ENCODE measurements at regions not wholly inside any gene's neighbourhood (a gene's known extent, or its start where the extent isn't known, plus 50 kb on each side); places are given as distances from the start of the nearest gene placed in this dataset.
"Not testable (repeated sequence)": the region's sequence is repeated elsewhere in the genome, so short reads cannot be mapped to it uniquely, and the experiment has no call there.

DNA sequence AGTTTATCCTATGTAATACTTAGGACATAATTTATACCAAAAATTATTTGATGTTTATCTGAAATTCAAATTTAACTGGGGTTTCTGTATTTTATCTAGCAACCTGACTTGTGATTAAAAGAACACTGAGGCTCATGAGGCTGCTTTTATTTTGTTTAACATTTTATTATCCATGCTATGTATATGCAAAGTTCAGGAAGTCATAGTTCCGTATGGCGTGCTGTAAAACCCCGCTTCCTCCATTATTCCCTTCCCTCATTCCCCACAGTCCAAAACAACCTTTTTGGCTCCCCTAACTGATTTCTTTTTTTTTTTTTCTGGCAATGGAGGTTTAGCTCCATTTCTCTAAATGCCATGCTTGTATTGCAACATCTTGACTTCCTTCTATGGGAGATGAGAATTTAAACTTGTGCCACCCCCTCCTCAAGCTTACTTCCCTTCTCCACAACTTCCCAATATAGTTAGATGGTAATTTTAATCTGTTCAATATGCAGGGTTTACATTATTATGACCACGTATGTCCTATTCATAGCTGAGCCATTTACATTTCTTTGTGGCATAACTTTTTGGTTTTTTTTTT is 138.0 kb upstream of the DNAH14 start:
- DNase-seq, result no peak

DNA sequence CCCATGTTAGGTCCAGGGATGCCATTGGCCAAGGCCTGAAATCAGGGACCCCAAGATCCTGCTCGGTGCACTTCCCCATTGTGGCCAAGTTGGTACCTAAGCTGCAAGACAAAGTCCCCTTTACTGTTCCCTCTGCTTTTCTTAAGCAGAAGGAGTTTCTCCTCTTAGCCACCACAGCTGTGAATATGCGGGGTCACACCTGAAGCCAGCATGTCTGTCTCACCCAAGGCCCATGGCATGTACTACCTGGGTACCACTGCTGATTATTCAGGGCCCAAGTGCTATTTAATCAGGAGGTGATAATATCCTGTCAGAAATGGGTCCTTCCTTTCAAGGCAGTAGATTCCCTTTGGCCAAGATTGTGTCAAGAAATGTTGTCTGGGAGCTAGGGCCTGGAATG is 133.9 kb upstream of the DNAH14 start:
- DNase-seq, result no peak

- DNase-seq, result no peak
Measured at GRCh38 chr1:224799083-224799482, 130.4 kb upstream of the DNAH14 start.

GRCh38 chr1:224800486-224801119 is 128.9 kb upstream of the DNAH14 start:
- DNase-seq, result no peak

GRCh38 chr1:224801844-224802490 is 127.5 kb upstream of the DNAH14 start:
- no peak for DNase-seq

DNA sequence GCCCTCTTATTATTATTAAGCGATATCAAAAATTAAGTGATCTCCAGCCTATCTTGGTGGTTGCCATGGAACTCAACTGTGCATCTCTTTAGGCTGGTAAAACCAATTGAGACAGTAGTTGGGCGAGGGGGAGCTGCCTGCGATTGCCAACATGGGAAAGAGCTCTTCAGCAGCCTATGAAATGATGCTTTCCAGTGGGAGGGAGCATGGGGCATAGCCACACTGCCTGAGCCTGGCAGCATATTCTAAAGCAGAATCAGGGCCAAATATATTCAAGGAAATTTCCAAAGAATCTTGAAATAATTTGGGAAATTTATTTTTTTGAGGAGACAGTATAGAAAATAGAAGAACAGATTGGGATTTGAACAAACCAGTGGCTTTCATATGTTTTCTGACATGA is 126.9 kb upstream of the DNAH14 start:
- no peak for DNase-seq

GRCh38 chr1:224804220-224804619 is 125.3 kb upstream of the DNAH14 start:
- no peak for DNase-seq

DNA sequence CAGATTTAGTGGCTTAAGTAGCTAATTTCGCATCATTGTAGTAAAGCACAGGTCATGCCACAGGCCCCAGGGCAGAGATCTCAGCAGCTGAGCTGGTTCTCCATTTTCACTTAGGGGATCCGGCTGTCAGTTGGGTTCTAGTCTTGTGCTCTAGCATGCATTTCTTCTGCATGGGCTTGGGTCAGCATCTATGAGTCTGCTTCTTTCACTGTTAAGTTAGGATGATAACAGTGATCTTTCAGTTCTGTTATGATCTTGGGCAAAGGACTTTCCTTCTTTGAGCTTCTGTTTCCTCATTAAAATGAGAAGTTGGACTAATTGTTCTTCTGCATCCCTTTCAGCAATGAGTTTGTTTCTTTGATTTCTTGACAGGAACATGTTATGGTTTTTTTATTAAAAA is 123.6 kb upstream of the DNAH14 start:
- no peak for DNase-seq

DNA sequence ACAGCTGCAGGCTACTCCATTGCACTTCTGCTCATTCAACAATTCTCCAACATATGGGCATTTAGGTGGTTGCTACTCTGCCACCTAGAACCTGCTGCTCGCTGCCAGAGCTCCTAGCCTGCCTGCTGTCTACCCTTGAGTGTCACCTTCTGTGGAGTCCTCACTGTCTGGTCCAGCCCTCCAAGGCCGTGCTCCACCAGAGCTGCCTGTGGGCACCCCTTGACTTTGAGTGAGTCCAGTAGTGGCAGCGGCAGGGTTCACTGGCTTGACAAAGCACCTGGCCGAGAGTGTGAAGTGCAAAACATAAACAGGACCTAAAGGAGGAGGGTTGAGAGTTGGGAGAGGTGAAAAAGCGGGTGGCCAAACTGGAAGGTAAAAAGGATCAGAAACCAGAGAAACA is 120.3 kb upstream of the DNAH14 start:
- no peak for DNase-seq

DNA sequence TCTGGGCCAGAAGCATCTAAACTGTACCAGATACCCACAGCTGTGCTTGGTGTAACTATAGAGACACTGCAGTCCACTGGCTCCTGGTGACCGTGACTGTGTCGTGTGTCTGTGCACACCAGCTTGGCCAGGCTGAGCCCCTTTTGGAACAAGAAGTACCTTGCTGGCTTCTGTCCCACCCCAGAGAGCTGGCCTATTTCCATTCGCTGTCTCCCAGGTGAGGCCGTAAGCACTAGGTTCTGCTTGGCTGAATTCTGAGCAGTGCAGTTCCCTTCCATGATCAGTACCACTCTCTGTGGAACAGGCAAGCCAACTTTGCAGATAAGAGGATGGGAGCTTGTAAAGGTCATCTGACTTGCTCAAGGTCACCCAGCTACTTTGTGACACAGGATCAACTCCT is 119.9 kb upstream of the DNAH14 start:
- DNase-seq, result no peak

DNA sequence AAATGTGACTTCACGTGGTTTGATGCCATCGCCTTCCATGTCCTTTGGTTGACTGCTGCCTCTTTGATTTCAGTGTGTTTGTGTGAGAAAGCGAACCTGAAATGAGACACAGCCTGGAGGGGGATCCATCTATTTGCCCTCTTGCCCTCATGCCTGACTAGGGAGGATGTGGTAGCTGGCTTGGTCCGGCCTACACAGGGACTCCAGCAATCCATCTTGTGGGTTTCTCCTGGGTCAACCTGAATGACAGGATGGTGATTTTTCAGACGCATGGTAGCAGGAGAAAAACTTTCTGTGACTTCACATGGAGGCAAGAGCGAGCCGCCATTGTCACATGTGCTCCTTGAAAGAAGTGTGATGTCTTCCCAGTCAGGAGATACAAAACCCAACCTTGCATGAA is 117.9 kb upstream of the DNAH14 start:
- DNase-seq, result no peak

DNA sequence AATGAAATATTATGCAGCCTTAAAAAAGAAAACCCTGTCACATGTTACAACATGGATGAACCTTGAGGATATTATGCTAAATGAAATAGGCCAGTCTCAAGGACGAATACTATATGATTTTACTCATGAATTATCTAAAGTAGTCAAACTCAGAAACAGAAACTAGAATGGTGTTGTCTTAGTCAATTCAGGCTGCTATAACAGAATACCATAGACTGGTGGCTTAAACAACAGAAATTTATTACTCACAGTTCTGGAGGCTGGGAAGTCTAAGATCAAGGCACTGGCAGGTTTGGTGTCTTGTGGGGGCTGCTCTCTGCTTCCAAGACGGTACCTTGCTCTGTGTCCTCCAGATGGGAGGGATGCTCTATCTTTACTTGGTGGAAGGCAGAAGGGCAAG is 113.8 kb upstream of the DNAH14 start:
- no peak for DNase-seq

DNA sequence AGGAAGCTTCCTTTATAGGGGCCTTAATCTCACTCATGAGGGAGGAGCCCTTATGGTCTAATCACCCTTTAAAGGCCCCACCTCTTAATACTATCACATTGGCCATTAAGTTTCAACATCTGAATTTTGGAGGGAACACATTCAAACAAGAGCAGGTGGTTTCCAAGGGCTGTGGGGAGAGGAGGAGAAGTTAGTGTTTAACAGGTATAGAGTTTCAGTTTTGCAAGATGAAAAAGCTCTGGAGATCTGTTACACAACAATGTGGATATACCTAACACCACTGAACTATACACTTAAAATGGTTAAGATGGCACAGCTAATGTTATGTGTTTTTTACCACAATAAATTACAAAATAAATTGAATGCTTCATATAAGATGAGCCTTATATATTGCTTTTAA is 113.4 kb upstream of the DNAH14 start:
- no peak for DNase-seq

- no peak for DNase-seq
Measured at GRCh38 chr1:224817382-224817781, 112.1 kb upstream of the DNAH14 start.

DNA sequence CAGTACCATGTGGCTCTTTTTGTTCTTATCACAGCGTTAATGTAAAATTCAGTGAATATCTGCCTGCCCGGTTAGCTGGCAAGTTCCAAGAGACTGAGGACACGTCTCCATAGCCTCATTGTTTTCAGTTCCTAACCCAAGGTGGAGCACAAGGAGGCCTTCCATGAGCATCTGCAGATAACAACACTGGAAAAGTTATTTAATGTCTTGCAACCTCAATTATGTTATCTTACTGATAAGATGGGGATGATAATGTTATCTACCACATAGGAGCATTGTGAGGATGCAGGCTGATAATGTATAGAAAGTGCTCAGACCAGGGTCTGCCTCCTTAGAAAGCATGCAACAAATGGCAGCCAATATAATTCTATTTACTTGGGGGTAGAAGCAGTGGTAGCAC is 109.6 kb upstream of the DNAH14 start:
- no peak for DNase-seq

DNA sequence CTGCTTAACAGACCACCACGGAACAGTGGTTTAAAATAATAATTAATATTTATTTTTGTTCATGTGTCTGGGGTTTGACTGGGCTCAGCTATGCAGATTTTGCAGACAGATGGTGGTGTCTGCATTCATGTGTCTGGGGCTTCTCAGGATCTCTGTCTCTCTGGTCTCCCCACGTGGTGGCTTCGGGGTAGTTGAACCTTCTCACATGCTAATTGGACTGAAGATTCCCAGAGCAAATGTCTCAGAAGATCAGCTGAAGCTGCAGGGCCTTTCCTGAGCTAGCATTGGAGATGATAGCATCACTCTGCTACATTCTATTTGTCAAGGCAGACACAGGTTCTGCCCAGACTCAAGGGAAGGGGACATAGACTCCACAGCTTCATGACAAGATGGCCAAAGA is 109.1 kb upstream of the DNAH14 start:
- DNase-seq, result no peak

GRCh38 chr1:224821751-224822150 is 107.7 kb upstream of the DNAH14 start:
- not testable (repeated sequence) for DNase-seq

GRCh38 chr1:224825525-224826000 is 103.9 kb upstream of the DNAH14 start:
- DNase-seq, result no peak

DNA sequence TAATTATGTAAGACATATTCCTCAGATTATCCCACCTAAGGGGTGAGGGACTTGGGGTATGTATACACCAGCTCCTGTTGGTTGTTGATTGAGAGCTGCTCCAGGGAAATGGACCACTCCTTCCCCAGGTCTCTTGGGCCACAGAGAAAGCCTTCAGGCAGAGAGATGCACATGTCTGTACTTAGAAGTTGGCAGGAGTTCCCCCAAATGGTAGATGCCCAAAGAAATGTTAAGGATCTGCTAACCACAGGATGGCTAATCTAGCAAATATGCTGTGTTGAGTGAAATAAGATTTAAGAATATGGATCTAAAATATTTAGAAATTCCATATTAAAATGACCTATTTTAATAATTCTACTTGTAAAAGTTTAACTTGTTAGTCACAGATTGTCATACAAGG is 100.8 kb upstream of the DNAH14 start:
- DNase-seq, result no peak

DNA sequence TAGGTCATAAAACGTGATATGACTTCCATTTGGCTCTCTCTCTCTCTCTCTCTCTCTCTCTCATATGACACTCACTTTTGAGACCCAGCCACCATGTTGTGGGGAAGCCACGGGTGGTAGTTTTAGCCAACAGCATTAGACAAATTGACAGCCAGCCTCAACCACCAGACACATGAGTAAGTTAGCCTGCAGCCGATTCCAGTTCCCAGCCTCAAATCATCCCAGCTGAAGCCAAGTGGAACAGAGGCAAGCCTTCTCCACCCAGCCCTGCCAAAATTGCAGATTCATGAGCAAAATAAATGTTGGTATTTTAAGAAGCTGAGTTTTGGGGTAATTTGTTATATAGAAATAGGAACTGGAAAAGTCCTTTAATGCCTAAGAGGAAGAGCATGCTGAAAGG is 98.0 kb upstream of the DNAH14 start:
- no peak for DNase-seq

GRCh38 chr1:224839648-224840300 is 89.7 kb upstream of the DNAH14 start:
- not testable (repeated sequence) for DNase-seq

- DNase-seq, result not testable (repeated sequence)
Measured at GRCh38 chr1:224841803-224842202, 87.7 kb upstream of the DNAH14 start.

- no peak for DNase-seq
Measured at GRCh38 chr1:224846119-224846907, 83.2 kb upstream of the DNAH14 start.

Data from hindlimb muscle (tissue), 1 donor.